ENCODE measurements at regions not wholly inside any gene's neighbourhood (a gene's known extent, or its start where the extent isn't known, plus 50 kb on each side); places are given as distances from the start of the nearest gene placed in this dataset.

- TF ChIP-seq CTCF (IDR thresholded peaks at IDR 0.05) (no peak), POLR2AphosphoS5 (IDR thresholded peaks at IDR 0.05) (no peak), POLR2A (IDR thresholded peaks at IDR 0.05) (no peak)
These were observed 211.0 kb downstream of the SEC61B start for GRCh38 chr9:99433095-99433494.
